DOHH2 (cell line): ENCODE measurements at regions not wholly inside any gene's neighbourhood (a gene's known extent, or its start where the extent isn't known, plus 50 kb on each side); places are given as distances from the start of the nearest gene placed in this dataset.

Experiments used
- H3F3A ChIP-seq: fragments of 200-600 bp; sonication (generic), shearing (Covaris generic); 2 replicates; pipeline ENCODE4 v1.6.0; 2016; ENCODE audit warnings: antibody characterized with exemption, mild to moderate bottlenecking; ENCODE audit not compliant: control insufficient read depth, insufficient read depth
- H3K27ac ChIP-seq: fragments of 200-600 bp; sonication (generic); 2 replicates; pipeline ENCODE4 v1.5.1; 2014; ENCODE audit warnings: low read depth, mild to moderate bottlenecking, low read length, moderate library complexity
- H3K27me3 ChIP-seq: fragments of 200-600 bp; sonication (generic); 2 replicates; pipeline ENCODE4 v1.6.1; 2014; ENCODE audit warnings: mild to moderate bottlenecking, low read length, mixed read lengths; ENCODE audit not compliant: control insufficient read depth
- H3K36me3 ChIP-seq: fragments of 200-600 bp; sonication (generic); 2 replicates; pipeline ENCODE4 v1.6.1; 2014; ENCODE audit warnings: mild to moderate bottlenecking, low read length, moderate library complexity, mixed read lengths; ENCODE audit not compliant: control insufficient read depth
- H3K4me1 ChIP-seq: fragments of 200-600 bp; sonication (generic); 2 replicates; pipeline ENCODE4 v1.6.1; 2014; ENCODE audit warnings: mild to moderate bottlenecking, low read length, mixed read lengths; ENCODE audit not compliant: control insufficient read depth
- H3K4me2 ChIP-seq: fragments of 200-600 bp; sonication (generic); 2 replicates; pipeline ENCODE4 v1.6.0; 2014; ENCODE audit warnings: mild to moderate bottlenecking, low read length, moderate library complexity
- H3K4me3 ChIP-seq: fragments of 200-600 bp; sonication (generic); 2 replicates; pipeline ENCODE4 v1.5.1; 2014; ENCODE audit warnings: mild to moderate bottlenecking, low read length, mixed read lengths
- H3K79me2 ChIP-seq: fragments of 200-600 bp; sonication (generic); 2 replicates; pipeline ENCODE4 v1.6.1; 2014; ENCODE audit warnings: mild to moderate bottlenecking, low read length, mixed read lengths; ENCODE audit not compliant: control insufficient read depth
- H3K9me2 ChIP-seq: fragments of 200-600 bp; sonication (generic); replicated peaks from 2 replicates; pipeline ENCODE4 v1.6.1; 2014; ENCODE audit warnings: mild to moderate bottlenecking, low read length, mixed read lengths; ENCODE audit not compliant: control insufficient read depth
- H3K9me3 ChIP-seq: fragments of 200-600 bp; sonication (generic); 2 replicates; pipeline ENCODE4 v1.6.1; 2014; ENCODE audit warnings: antibody characterized with exemption, low read length, mixed read lengths; ENCODE audit not compliant: control insufficient read depth, insufficient read depth
- H4K20me1 ChIP-seq: fragments of 200-600 bp; sonication (generic); 2 replicates; pipeline ENCODE4 v1.6.0; 2014; ENCODE audit warnings: low read depth, mild to moderate bottlenecking, antibody characterized with exemption, low read length, moderate library complexity; ENCODE audit not compliant: control insufficient read depth, insufficient read depth
- EZH2phosphoT487 ChIP-seq: fragments of 200-600 bp; sonication (generic); IDR thresholded peaks from 2 replicates; pipeline ENCODE4 v1.6.1; 2017; ENCODE audit warnings: borderline replicate concordance, mild to moderate bottlenecking, antibody characterized with exemption, low read length, moderate library complexity, mixed read lengths
- TF ChIP-seq, protein P1 (sequence below): fragments of 200-600 bp; sonication (generic); IDR thresholded peaks from one replicate; pipeline ENCODE4 v1.5.1; 2014; ENCODE audit warnings: antibody characterized with exemption, mild to moderate bottlenecking, low read depth, low read length; ENCODE audit not compliant: poor library complexity, severe bottlenecking

DNA sequence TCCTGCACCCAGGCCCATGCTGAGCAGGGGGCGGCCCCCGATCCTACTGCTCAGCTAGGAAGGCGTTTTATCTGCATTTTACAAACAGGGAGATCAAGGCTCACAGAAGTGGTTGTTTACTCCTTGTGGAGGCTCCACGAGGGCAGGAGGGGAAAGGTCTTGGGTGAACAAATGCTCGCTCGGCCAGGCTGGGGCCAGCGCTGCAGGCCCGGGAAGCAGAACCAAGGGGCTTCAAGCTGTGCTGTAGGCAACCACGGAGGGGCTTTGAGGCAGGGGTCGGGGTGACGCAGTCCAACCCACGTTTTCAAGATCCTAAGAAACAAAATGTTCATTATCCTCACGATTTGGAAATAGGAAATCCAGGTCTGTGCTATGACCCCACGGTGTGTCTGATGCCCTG, 125.8 kb downstream of the HMX1 start:
- Histone ChIP-seq H3K9me2 (no peaks in the 10 kb centered on the region), H3K9me3 (peaks cover 14% of the 10 kb centered on the region; the same call in 1 of the 2 replicates), H4K20me1 (no peaks in the 10 kb centered on the region), H3K27me3 (no peaks in the 10 kb centered on the region), H3K4me2 (no peak overlapping the region), H3K79me2 (no peaks in the 10 kb centered on the region), H3F3A (no peaks in the 10 kb centered on the region), H3K36me3 (no peaks in the 10 kb centered on the region), H3K27ac (no peak overlapping the region), H3K4me1 (no peaks in the 10 kb centered on the region), H3K4me3 (no peak overlapping the region)
- TF ChIP-seq, protein P1, sequence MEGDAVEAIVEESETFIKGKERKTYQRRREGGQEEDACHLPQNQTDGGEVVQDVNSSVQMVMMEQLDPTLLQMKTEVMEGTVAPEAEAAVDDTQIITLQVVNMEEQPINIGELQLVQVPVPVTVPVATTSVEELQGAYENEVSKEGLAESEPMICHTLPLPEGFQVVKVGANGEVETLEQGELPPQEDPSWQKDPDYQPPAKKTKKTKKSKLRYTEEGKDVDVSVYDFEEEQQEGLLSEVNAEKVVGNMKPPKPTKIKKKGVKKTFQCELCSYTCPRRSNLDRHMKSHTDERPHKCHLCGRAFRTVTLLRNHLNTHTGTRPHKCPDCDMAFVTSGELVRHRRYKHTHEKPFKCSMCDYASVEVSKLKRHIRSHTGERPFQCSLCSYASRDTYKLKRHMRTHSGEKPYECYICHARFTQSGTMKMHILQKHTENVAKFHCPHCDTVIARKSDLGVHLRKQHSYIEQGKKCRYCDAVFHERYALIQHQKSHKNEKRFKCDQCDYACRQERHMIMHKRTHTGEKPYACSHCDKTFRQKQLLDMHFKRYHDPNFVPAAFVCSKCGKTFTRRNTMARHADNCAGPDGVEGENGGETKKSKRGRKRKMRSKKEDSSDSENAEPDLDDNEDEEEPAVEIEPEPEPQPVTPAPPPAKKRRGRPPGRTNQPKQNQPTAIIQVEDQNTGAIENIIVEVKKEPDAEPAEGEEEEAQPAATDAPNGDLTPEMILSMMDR: no peak
- TF ChIP-seq EZH2phosphoT487: no peak

DNA sequence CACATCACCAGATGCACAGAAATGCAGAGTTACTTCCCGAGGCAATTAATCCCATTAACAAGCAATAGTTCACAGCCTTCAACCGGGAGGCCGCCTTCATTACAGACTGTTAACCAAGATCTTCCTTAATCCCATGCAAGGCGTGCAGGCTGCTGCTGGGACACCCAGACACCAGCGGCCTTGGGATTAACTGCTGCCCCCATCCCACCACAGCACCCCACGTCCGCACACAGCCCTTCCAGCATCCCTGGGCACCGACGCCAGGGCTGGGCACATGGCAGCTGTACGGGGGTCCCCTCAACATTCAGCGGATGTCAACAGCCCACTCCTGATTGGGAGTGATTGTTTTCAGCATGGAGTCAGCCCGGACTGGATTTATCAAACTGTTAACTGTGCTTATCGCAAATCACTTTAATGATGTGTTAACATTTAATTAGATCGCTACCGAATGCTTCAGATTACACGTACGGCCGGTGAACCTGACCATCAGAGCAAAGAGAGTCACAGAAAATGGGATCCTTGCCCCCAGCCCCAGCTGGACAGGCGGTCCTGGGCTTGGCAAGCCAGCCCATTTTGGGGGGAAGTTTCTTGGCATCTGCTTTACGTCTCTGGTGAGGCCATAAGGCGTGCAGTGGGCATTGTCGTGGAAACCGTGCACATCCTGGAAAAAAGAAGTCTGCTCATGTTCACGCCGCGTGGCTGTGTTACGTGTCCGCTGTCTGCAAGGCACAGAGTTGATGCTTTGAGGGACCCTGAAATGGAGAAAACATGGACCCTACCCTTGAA, 126.4 kb downstream of the HMX1 start:
- H3K9me3 ChIP-seq: peaks cover 14% of the 10 kb centered on the region; the same call in 1 of the 2 replicates
- H3K79me2 ChIP-seq: no peaks in the 10 kb centered on the region
- no peaks in the 10 kb centered on the region for H3K9me2 ChIP-seq
- no peak overlapping the region for H3K4me2 ChIP-seq
- no peaks in the 10 kb centered on the region for H3K4me1 ChIP-seq
- no peaks in the 10 kb centered on the region for H4K20me1 ChIP-seq
- no peak overlapping the region for H3K27ac ChIP-seq
- no peaks in the 10 kb centered on the region for H3K27me3 ChIP-seq
- H3K4me3 ChIP-seq: no peak overlapping the region
- H3K36me3 ChIP-seq: no peaks in the 10 kb centered on the region
- TF ChIP-seq, protein P1: no peak
- no peak for TF ChIP-seq EZH2phosphoT487
- no peaks in the 10 kb centered on the region for H3F3A ChIP-seq

DNA sequence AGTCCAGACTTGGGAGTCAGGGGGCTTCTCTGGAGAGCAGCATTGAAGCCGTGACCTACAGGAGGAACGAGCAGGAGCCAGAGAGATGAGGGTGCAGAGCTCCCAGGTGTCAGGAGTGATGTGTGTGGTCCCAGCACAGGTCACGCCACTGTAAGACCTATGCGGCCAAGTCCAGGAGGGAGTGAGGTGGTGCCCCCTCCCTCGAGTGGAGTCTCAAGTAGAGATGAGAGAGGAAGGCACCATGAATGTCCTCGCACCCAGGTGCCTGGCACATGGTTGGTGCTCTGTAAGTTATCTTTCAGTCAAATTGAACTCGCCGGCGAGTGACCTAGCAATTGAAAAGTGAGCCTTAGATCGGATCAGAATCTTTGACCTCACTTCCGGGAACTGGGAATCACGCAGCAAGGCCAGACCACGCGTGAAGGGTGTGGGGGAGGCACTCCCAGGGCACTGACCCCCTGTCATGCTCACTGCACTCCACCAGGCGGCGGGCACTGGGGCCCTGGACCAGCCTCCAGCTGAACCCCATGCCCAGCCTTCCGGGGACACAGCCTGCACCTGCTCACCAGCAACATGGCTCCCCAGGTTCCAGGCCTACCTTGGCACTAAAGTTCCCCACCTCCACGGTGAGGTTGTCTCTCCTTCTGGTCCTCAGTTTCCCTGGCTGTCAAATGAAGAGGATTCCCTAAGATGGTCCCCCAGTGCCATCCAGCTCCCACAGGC, 127.4 kb downstream of the HMX1 start:
- Histone ChIP-seq H3K4me3 (no peak overlapping the region), H3K9me2 (no peaks in the 10 kb centered on the region), H3K27ac (no peak overlapping the region), H4K20me1 (no peaks in the 10 kb centered on the region), H3K4me1 (no peaks in the 10 kb centered on the region), H3K79me2 (no peaks in the 10 kb centered on the region), H3K36me3 (no peaks in the 10 kb centered on the region), H3K9me3 (peaks cover 14% of the 10 kb centered on the region; the same call in 1 of the 2 replicates), H3K4me2 (no peak overlapping the region), H3K27me3 (no peaks in the 10 kb centered on the region), H3F3A (no peaks in the 10 kb centered on the region)
- TF ChIP-seq EZH2phosphoT487: no peak
- TF ChIP-seq, protein P1: no peak
